Neural progenitor cell (in vitro differentiated cells): ENCODE measurements at regions not wholly inside any gene's neighbourhood (a gene's known extent, or its start where the extent isn't known, plus 50 kb on each side); places are given as distances from the start of the nearest gene placed in this dataset.

Source experiments
- CTCF ChIP-seq: fragments of 200-600 bp; sonication (generic); IDR thresholded peaks from 2 replicates; pipeline ENCODE4 v1.5.1; 2017; ENCODE audit warnings: antibody characterized with exemption, mild to moderate bottlenecking
- EZH2 ChIP-seq: fragments of 200-600 bp; sonication (generic); IDR thresholded peaks from 2 replicates; pipeline ENCODE4 v1.6.1; 2017; ENCODE audit warnings: antibody characterized with exemption, mild to moderate bottlenecking, moderate library complexity

- no peak for TF ChIP-seq CTCF
- TF ChIP-seq EZH2 = no peak
Measured at GRCh38 chr18:10228326-10228725, 226.1 kb upstream of the APCDD1 start.
